ENCODE measurements at regions not wholly inside any gene's neighbourhood (a gene's known extent, or its start where the extent isn't known, plus 50 kb on each side); places are given as distances from the start of the nearest gene placed in this dataset.

GRCh38 chr10:130251766-130252165 is 115.6 kb downstream of the GLRX3 start:
- Histone ChIP-seq H3K4me3 (no peak overlapping the region), H3K27ac (no peak overlapping the region), H3K27me3 (no peaks in the 10 kb centered on the region), H3K36me3 (no peaks in the 10 kb centered on the region), H3K4me1 (no peaks in the 10 kb centered on the region), H3K9me3 (peaks cover 0 to 4% (median 0%) of the 10 kb centered on the region in 3 donors)
- 54 to 67% methylated on average over 4 of the region's 4 CpGs for WGBS, 2 donors
- TF ChIP-seq POLR2A (IDR thresholded peaks at IDR 0.05) = no peak
- TF ChIP-seq, protein P1, sequence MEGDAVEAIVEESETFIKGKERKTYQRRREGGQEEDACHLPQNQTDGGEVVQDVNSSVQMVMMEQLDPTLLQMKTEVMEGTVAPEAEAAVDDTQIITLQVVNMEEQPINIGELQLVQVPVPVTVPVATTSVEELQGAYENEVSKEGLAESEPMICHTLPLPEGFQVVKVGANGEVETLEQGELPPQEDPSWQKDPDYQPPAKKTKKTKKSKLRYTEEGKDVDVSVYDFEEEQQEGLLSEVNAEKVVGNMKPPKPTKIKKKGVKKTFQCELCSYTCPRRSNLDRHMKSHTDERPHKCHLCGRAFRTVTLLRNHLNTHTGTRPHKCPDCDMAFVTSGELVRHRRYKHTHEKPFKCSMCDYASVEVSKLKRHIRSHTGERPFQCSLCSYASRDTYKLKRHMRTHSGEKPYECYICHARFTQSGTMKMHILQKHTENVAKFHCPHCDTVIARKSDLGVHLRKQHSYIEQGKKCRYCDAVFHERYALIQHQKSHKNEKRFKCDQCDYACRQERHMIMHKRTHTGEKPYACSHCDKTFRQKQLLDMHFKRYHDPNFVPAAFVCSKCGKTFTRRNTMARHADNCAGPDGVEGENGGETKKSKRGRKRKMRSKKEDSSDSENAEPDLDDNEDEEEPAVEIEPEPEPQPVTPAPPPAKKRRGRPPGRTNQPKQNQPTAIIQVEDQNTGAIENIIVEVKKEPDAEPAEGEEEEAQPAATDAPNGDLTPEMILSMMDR (IDR thresholded peaks at IDR 0.05) = no peak
- no peak for DNase-seq
- intact Hi-C loops (cut with DNase I) = no loop called here

DNA sequence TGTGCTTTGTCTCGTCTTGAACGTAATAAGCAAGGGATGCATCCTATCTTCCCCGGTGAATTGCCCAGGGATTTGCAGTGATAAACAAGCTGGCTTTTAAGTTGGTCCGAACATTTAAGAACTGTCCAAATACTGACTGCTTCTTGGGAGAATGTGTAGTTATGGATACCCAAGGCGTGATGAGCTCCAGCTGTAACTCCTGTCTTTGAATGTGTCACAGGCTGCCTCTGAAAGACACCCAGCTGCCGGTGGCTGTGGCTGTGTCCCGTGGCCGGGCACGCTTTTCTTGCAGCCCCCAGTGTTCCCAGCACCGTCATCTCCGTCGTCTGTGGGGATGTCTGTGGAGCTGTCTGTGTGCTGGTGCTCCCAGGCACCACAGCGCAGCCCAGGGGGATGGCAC is 118.1 kb downstream of the GLRX3 start:
- Histone ChIP-seq H3K27ac (no peak overlapping the region), H3K4me3 (no peak overlapping the region), H3K4me1 (no peaks in the 10 kb centered on the region), H3K27me3 (no peaks in the 10 kb centered on the region), H3K9me3 (peaks cover 0 to 4% (median 0%) of the 10 kb centered on the region in 3 donors), H3K36me3 (no peaks in the 10 kb centered on the region)
- no peak for TF ChIP-seq POLR2A (IDR thresholded peaks at IDR 0.05)
- TF ChIP-seq, protein P1 (IDR thresholded peaks at IDR 0.05) = no peak
- no peak for DNase-seq
- intact Hi-C loops (cut with DNase I) = no loop called here
- 57 to 62% methylated on average over 12 of the region's 13 CpGs for WGBS, 2 donors

GRCh38 chr10:130254662-130255061 is 118.5 kb downstream of the GLRX3 start:
- intact Hi-C loops (cut with DNase I) = no loop called here
- Histone ChIP-seq H3K4me3 (no peak overlapping the region), H3K27ac (no peak overlapping the region), H3K4me1 (no peaks in the 10 kb centered on the region), H3K9me3 (peaks cover 0 to 4% (median 0%) of the 10 kb centered on the region in 3 donors), H3K27me3 (no peaks in the 10 kb centered on the region), H3K36me3 (no peaks in the 10 kb centered on the region)
- no peak for DNase-seq
- no peak for TF ChIP-seq POLR2A (IDR thresholded peaks at IDR 0.05)
- TF ChIP-seq, protein P1 (IDR thresholded peaks at IDR 0.05) = no peak
- WGBS, 2 donors = 40 to 48% methylated on average over 5 of the region's 5 CpGs

GRCh38 chr10:130255777-130256176 is 119.6 kb downstream of the GLRX3 start:
- 61 to 67% methylated on average over 5 of the region's 5 CpGs for WGBS, 2 donors
- H3K4me1 ChIP-seq = no peaks in the 10 kb centered on the region
- H3K27ac ChIP-seq = no peak overlapping the region
- TF ChIP-seq, protein P1 (IDR thresholded peaks at IDR 0.05) = no peak
- no peak for TF ChIP-seq POLR2A (IDR thresholded peaks at IDR 0.05)
- H3K9me3 ChIP-seq = peaks cover 0 to 4% (median 0%) of the 10 kb centered on the region in 3 donors
- H3K4me3 ChIP-seq = no peak overlapping the region
- no peaks in the 10 kb centered on the region for H3K27me3 ChIP-seq
- H3K36me3 ChIP-seq = no peaks in the 10 kb centered on the region
- intact Hi-C loops (cut with DNase I) = no loop called here
- no peak for DNase-seq

DNA sequence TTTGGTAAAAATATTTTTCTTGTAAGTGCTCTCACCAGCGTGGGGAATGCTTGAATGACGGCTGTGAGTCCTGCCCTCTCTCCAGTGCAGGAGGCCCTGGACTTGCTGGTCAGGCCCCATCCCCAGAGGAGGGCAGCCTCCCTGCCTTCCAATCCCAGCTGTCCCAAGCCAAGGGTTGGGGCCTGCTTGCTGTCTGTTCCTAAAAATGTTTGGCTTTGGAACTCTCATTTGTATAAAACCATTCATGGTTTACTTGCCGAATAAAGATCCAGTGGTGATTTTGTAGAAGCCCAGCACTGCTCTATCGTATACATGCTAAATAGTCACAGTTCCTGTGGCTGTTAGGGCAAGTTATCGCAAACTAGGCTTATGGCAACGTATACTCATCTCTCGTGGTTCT is 121.7 kb downstream of the GLRX3 start:
- WGBS, 2 donors = 75 to 87% methylated on average over 7 of the region's 7 CpGs

More for the DNA sequence above, 121.7 kb downstream of the GLRX3 start:
- intact Hi-C loops (cut with DNase I) = no loop called here
- Histone ChIP-seq H3K27me3 (no peaks in the 10 kb centered on the region), H3K9me3 (peaks cover 0 to 17% (median 4%) of the 10 kb centered on the region in 3 donors), H3K27ac (no peak overlapping the region), H3K4me3 (no peak overlapping the region), H3K4me1 (no peaks in the 10 kb centered on the region), H3K36me3 (no peaks in the 10 kb centered on the region)
- DNase-seq = no peak
- TF ChIP-seq, protein P1 (IDR thresholded peaks at IDR 0.05) = no peak
- no peak for TF ChIP-seq POLR2A (IDR thresholded peaks at IDR 0.05)
